ENCODE measurements at regions not wholly inside any gene's neighbourhood (a gene's known extent, or its start where the extent isn't known, plus 50 kb on each side); places are given as distances from the start of the nearest gene placed in this dataset.

DNA sequence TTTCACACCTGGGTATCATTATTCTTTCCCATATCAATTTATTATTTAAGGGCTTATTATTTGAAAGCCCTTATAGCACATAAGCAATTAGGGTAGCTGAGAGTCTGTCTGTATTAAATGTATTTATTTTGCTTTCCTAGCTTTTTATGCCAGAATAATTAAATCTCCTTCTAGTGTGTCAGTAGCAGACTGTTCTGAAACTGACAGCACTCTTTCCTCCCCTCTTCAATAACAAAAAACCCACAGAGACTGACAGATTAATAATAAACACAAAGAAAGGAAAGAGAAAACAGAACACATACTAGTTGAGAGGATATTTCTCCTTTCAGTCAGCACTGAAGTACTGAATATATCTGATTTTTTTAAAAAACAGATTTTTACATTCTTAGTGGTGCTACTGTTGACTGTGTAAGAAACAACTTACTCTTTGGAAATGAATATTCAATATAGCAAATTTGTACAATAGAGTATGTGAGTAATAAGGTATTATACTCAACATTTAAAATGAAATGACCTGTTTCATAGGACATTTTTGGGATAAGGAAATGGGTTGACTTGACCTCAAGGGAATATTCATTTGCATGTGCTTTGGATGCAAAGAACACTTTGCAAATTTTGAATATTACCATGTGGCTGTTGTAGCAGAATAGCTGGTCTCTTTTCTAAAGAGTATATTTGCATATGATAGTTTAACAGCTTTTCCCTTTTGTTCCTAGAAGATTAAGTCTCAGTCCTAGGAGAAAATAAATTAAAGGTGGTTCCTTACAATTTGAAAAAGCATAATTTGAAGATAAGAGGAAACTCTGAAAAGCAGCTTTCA lies 208.3 kb downstream of the SPATA31D1 start:
- Histone ChIP-seq H3K27me3 (ENCODE audit: low read depth) (no peaks in the 10 kb centered on the region), H3K9me3 (no peaks in the 10 kb centered on the region), H3K36me3 (no peaks in the 10 kb centered on the region), H3K4me3 (no peak overlapping the region), H3K27ac (no peak overlapping the region), H3K4me1 (no peaks in the 10 kb centered on the region)
- DNase-seq (no peak), ATAC-seq (no peak)
- intact Hi-C loops (cut with DNase I) = no loop called here
- TF ChIP-seq CTCF (IDR thresholded peaks at IDR 0.05) = no peak

DNA sequence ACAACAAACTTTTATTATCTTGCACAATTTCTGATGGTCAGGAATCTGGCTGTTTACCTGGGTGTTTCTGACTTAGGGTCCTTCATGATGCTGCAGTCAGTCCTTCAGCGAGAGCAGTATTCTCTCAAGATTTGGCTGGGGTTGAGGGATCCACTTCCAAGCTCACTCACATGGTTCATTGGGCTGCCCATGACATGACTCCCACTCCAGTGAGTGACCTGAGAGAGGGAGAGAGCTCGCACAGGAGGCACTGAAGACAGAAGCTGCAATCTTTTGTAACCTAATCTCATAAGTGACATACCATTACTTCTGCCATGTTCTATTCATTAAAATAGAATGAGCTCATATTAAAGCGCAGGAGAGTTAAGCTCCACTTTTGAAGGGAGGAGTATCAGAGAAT lies 212.6 kb downstream of the SPATA31D1 start:
- Histone ChIP-seq H3K4me1 (no peaks in the 10 kb centered on the region), H3K36me3 (no peaks in the 10 kb centered on the region), H3K27me3 (ENCODE audit: low read depth) (no peaks in the 10 kb centered on the region), H3K4me3 (no peak overlapping the region), H3K9me3 (no peaks in the 10 kb centered on the region), H3K27ac (no peak overlapping the region)
- DNase-seq = no peak
- no peak for TF ChIP-seq CTCF (IDR thresholded peaks at IDR 0.05)
- intact Hi-C loops (cut with DNase I) = no loop called here
- ATAC-seq = no peak

GRCh38 chr9:82202808-82203207 lies 214.2 kb downstream of the SPATA31D1 start:
- ATAC-seq = no peak
- Histone ChIP-seq H3K27me3 (ENCODE audit: low read depth) (no peaks in the 10 kb centered on the region), H3K36me3 (no peaks in the 10 kb centered on the region), H3K4me3 (no peak overlapping the region), H3K27ac (no peak overlapping the region), H3K9me3 (no peaks in the 10 kb centered on the region), H3K4me1 (no peaks in the 10 kb centered on the region)
- DNase-seq = no peak
- TF ChIP-seq CTCF (IDR thresholded peaks at IDR 0.05) = no peak
- intact Hi-C loops (cut with DNase I) = no loop called here

- intact Hi-C loops (cut with DNase I) = no loop called here
- H3K27ac ChIP-seq = no peak overlapping the region
- ATAC-seq = no peak
- no peak overlapping the region for H3K4me3 ChIP-seq
- DNase-seq = no peak
- no peaks in the 10 kb centered on the region for H3K4me1 ChIP-seq
- no peaks in the 10 kb centered on the region for H3K9me3 ChIP-seq
- no peak for TF ChIP-seq CTCF (IDR thresholded peaks at IDR 0.05)
- H3K36me3 ChIP-seq = no peaks in the 10 kb centered on the region
- H3K27me3 ChIP-seq (ENCODE audit: low read depth) = no peaks in the 10 kb centered on the region
These were observed 217.9 kb downstream of the SPATA31D1 start for GRCh38 chr9:82206490-82206889.

DNA sequence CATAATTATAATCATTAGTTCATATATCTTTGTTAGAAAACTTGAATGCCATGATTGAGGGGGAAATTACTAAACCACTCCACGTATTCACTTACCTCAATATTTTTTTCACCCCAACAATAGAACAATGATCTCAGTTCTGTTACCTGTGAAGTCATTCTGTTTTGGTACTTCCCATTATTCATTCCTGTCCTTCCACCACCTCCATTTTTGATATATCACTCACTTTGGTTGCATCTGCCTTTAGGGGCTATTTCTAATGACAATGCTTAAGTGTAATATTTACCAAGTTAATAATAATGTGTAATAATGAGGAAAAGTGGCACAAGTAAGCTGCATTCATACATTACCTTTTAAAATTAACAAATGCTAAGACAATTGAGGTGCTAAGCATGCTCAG lies 218.4 kb downstream of the SPATA31D1 start:
- Histone ChIP-seq H3K27ac (no peak overlapping the region), H3K4me1 (no peaks in the 10 kb centered on the region), H3K4me3 (no peak overlapping the region), H3K9me3 (no peaks in the 10 kb centered on the region), H3K27me3 (ENCODE audit: low read depth) (no peaks in the 10 kb centered on the region), H3K36me3 (no peaks in the 10 kb centered on the region)
- intact Hi-C loops (cut with DNase I) = no loop called here
- TF ChIP-seq CTCF (IDR thresholded peaks at IDR 0.05) = no peak
- DNase-seq (no peak), ATAC-seq (no peak)

Data from lower lobe of right lung (tissue), 2 donors.